Right lobe of liver (tissue), 4 donors: ENCODE measurements at regions not wholly inside any gene's neighbourhood (a gene's known extent, or its start where the extent isn't known, plus 50 kb on each side); places are given as distances from the start of the nearest gene placed in this dataset.

Source experiments
- CTCF ChIP-seq, 4 donors: fragments of 200-600 bp in 3 of 4; fragments of 450-650 bp in 1 of 4; IDR thresholded peaks; one replicate each; pipeline versions ENCODE4 v1.5.1 to v1.8.0; 2016 to 2022; ENCODE audit warnings: antibody characterized with exemption in 4 of 4, mild to moderate bottlenecking in 2 of 4
- POLR2A ChIP-seq: fragments of 450-650 bp; IDR thresholded peaks from one replicate; pipeline ENCODE4 v1.6.1; 2017; ENCODE audit warnings: antibody characterized with exemption, mild to moderate bottlenecking
- donor health status: DM: no; HTN: no; CAD: no.
- donor health status: DM: no; HTN: no; CAD: no.
- donor health status: DM: no; HTN: yes; CAD: no.

GRCh38 chr1:96991261-96991660, 269.7 kb downstream of the PTBP2 start:
- no peak for TF ChIP-seq CTCF (IDR thresholded peaks at IDR 0.05)
- TF ChIP-seq POLR2A = no peak
